Calu3 (cell line): ENCODE measurements at regions not wholly inside any gene's neighbourhood (a gene's known extent, or its start where the extent isn't known, plus 50 kb on each side); places are given as distances from the start of the nearest gene placed in this dataset.

ENCODE experiments used
- BruUV-seq: library from RNA; stranded (reverse); fragments of 400-500 nt; replicated peaks from 2 replicates; lab custom pipeline; 2021; lab: Mats Ljungman, UMichigan
- CTCF ChIA-PET: fragments of 300-600 bp; sonication (Branson Sonifier 250); formaldehyde crosslinking; loops from one replicate; lab custom pipeline; 2022; ENCODE audit warnings: antibody characterized with exemption; lab: Charles Lee
- DNase-seq: peaks from one replicate; pipeline ENCODE4 v3.0.0; 2022
- H3K27ac Mint-ChIP-seq: one replicate; pipeline ENCODE4 v1.8.0; 2022; ENCODE audit warnings: mixed read lengths; ENCODE audit not compliant: unreplicated experiment
- H3K27me3 Mint-ChIP-seq: one replicate; pipeline ENCODE4 v1.8.0; 2022; ENCODE audit warnings: mixed read lengths; ENCODE audit not compliant: unreplicated experiment
- H3K36me3 Mint-ChIP-seq: one replicate; pipeline ENCODE4 v1.8.0; 2022; ENCODE audit warnings: mild to moderate bottlenecking, moderate library complexity, mixed read lengths; ENCODE audit not compliant: insufficient read depth, unreplicated experiment
- H3K4me1 Mint-ChIP-seq: one replicate; pipeline ENCODE4 v1.8.0; 2022; ENCODE audit warnings: mild to moderate bottlenecking, low read depth, mixed read lengths; ENCODE audit not compliant: unreplicated experiment
- H3K4me3 Mint-ChIP-seq: one replicate; pipeline ENCODE4 v1.8.0; 2022; ENCODE audit warnings: mild to moderate bottlenecking, low read depth, moderate library complexity, mixed read lengths; ENCODE audit not compliant: unreplicated experiment
- H3K9me3 Mint-ChIP-seq: one replicate; pipeline ENCODE4 v1.8.0; 2022; ENCODE audit warnings: low read depth, mixed read lengths; ENCODE audit not compliant: unreplicated experiment
- CTCF ChIP-seq: fragments of 200-600 bp; IDR thresholded peaks from one replicate; pipeline ENCODE4 v1.8.0; 2022; ENCODE audit warnings: antibody characterized with exemption; ENCODE audit not compliant: unreplicated experiment
- intact Hi-C: fragments of 100-400 bp; cut with micrococcal nuclease; formaldehyde crosslinking; loops from one replicate; pipeline ENCODE4 v1.10.0; 2022; ENCODE audit not compliant: unreplicated experiment

DNA sequence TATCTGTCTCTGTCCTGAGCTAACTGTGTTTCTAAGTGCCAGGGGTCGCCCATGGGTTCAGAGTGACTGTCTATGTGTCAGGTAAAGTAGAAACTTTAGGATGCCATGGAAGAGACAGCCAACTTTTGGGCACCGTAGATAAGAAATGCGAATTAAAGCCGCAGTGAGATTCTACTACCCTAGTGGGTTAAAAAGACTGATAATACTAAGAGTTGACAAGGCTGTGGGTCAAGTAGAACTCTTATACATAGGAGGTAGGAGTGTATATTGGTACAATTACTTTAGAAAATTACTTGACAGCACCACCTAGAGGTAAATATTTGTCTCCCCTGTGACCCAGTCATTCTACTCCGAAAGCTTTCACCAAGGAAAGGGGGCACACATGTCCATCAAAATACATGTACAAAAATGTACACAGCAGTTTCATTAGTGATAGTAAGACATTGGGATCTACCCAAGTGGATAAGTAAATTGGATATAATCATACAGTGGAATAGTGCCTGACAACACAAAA lies 371.3 kb downstream of the SLC4A3 start:
- Mint-ChIP-seq H3K4me1 (no peaks in the 10 kb centered on the region), H3K36me3 (no peaks in the 10 kb centered on the region), H3K27ac (no peak overlapping the region), H3K27me3 (no peaks in the 10 kb centered on the region), H3K9me3 (no peaks in the 10 kb centered on the region), H3K4me3 (no peak overlapping the region)
- CTCF ChIA-PET: no interaction called here
- intact Hi-C loops: no loop called here
- no peak for TF ChIP-seq CTCF
- no TSS peak for BruUV-seq
- no peak for DNase-seq

DNA sequence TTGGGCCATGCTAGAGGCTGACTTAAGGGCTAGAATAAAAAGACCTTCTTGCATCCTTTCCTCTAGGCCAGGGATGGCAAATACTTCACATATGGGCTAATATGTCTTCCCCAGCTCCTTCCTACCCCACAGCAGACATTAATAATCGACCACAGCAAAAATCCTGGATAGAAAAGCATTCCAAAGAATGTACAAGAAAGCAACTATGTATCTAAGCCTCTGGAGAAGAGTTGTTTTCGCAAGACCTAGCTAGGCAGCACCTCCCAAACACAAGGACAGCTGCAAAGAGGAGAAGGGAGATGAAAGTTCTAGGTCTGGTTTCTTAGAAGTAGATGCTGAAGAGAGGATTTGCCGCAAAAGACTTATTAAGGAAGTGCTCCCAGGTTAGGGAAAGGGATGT lies 372.6 kb downstream of the SLC4A3 start:
- CTCF ChIA-PET: no interaction called here
- no peak for DNase-seq
- H3K27ac Mint-ChIP-seq: no peak overlapping the region
- no peaks in the 10 kb centered on the region for H3K27me3 Mint-ChIP-seq
- H3K9me3 Mint-ChIP-seq: no peaks in the 10 kb centered on the region
- no peaks in the 10 kb centered on the region for H3K4me1 Mint-ChIP-seq
- H3K4me3 Mint-ChIP-seq: no peak overlapping the region
- no peaks in the 10 kb centered on the region for H3K36me3 Mint-ChIP-seq
- no TSS peak for BruUV-seq
- intact Hi-C loops: no loop called here
- TF ChIP-seq CTCF: no peak

GRCh38 chr2:220000586-220000985 lies 373.2 kb downstream of the SLC4A3 start:
- DNase-seq: no peak
- intact Hi-C loops: no loop called here
- CTCF ChIA-PET: no interaction called here
- H3K9me3 Mint-ChIP-seq: no peaks in the 10 kb centered on the region
- no peaks in the 10 kb centered on the region for H3K27me3 Mint-ChIP-seq
- TF ChIP-seq CTCF: no peak
- H3K36me3 Mint-ChIP-seq: no peaks in the 10 kb centered on the region
- H3K27ac Mint-ChIP-seq: no peak overlapping the region
- BruUV-seq: no TSS peak
- H3K4me1 Mint-ChIP-seq: no peaks in the 10 kb centered on the region
- no peak overlapping the region for H3K4me3 Mint-ChIP-seq

DNA sequence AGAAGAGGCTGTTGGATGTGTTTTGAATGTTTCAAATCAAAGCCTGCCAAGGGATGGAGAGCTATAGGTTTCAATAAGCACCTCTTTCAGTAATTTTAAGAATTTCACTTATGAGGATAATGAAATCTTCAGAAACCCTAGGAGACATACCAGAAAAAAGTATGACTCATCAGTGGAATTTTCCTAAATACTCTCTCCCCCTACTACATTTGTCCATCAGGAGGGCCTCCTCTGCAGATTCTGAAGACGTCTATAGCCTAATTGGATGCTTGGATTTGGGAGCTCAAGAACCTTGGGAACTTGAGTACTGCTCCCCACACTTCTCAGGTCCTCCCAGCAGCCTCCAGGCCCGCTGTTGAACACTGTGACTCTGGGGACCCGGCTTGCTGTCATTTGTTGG lies 374.3 kb downstream of the SLC4A3 start:
- no peaks in the 10 kb centered on the region for H3K9me3 Mint-ChIP-seq
- TF ChIP-seq CTCF: no peak
- H3K27me3 Mint-ChIP-seq: no peaks in the 10 kb centered on the region
- no peak overlapping the region for H3K4me3 Mint-ChIP-seq
- BruUV-seq: no TSS peak
- CTCF ChIA-PET: no interaction called here
- no peak for DNase-seq
- no peaks in the 10 kb centered on the region for H3K4me1 Mint-ChIP-seq
- no peaks in the 10 kb centered on the region for H3K36me3 Mint-ChIP-seq
- intact Hi-C loops: no loop called here
- H3K27ac Mint-ChIP-seq: no peak overlapping the region
